Erythroblast (primary cell): ENCODE measurements at regions not wholly inside any gene's neighbourhood (a gene's known extent, or its start where the extent isn't known, plus 50 kb on each side); places are given as distances from the start of the nearest gene placed in this dataset.

ENCODE experiments used
- DNase-seq, 2 experiments: peaks; one replicate each; lab custom pipeline; 2025; lab: John Stamatoyannopoulos, UW
- GATA1 ChIP-seq: IDR thresholded peaks from 2 replicates; pipeline ENCODE4 v1.6.1; 2011; ENCODE audit warnings: low read depth, mild to moderate bottlenecking, control low read depth, low read length, moderate library complexity
- POLR2A ChIP-seq: IDR thresholded peaks from 2 replicates; pipeline ENCODE4 v1.6.1; 2011; ENCODE audit warnings: mild to moderate bottlenecking, low read length

GRCh38 chr5:84685121-84685894 lies 300.6 kb upstream of the EDIL3 start:
- no peak for DNase-seq
- TF ChIP-seq POLR2A = no peak
- TF ChIP-seq GATA1 = no peak

DNA sequence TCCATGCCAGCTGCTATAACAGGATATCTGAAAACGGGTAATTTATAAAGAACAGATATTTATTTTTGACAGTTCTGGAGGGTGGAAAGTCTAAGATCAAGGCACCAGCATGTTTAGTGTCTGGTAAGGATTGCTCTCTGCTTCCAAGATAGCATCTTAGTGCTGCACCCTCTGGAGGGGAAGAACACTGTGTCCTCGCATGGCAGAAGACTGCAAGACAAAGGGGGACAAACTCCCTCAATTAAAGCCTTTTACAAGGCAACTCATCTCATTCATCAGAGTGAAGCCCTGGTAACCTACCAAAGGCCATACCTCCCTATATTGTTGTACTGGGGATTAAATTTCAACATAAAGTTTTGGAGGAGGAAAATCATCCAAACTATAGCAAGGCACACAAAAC lies 298.9 kb upstream of the EDIL3 start:
- DNase-seq = no peak
- TF ChIP-seq POLR2A (no peak), GATA1 (no peak)

DNA sequence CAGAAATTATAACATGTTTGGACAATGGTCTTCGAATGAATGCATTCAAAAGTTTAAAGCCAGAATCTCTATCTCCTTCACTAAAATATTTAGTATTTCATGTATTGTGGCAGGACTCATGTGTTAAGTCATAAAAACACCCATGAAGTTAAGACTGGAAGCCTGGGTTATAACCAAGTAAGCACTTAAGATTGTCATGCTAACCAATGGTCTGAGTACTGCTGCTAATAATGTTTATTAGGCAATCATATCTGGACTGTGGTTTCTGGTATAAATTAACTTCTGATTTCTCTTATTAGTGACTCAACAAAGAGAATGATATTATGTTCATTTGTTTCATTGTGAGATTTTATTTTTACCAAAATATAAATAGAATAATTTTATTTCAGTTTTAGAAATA lies 297.9 kb upstream of the EDIL3 start:
- TF ChIP-seq POLR2A = no peak
- no peak for TF ChIP-seq GATA1
- DNase-seq = no peak

DNA sequence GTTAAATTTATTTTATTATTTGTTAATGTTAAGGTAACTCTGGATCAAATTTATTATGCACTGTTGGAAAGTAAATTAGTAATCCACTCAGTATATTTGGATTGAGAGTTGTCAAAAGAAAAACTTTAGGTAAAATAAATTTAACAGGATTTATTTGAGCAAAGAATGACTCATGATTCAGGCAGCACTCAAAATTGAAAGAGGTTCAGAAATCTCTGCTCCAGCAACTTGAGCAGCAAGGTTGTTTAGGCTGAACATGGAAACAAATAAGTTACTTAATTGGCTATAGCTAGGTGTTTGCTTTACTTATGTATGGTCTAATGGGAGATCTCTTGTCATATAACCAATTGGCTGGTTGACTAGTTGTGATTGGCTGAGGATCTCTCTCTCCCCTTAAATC lies 296.2 kb upstream of the EDIL3 start:
- TF ChIP-seq POLR2A = no peak
- TF ChIP-seq GATA1 = no peak
- DNase-seq = no peak

DNA sequence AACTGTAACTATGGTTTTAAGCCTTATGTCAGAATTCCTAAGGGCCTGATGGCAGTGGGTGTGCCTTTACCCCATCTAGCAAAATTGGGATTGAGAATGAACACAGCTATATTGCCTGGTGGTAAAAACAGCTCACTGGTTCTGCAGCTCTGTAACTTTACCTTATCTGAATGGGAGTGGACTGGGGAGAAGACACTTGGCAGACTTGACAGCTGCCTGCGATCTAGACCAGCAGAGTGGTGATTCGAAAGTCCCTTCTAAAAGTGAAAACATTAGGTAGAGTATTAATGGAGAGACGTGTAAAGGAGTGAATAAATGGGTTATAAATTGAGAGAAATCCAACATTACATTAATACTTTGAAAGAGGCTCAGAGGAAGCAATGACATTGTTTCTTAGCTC lies 289.1 kb upstream of the EDIL3 start:
- TF ChIP-seq POLR2A = no peak
- no peak for TF ChIP-seq GATA1
- DNase-seq = no peak

DNA sequence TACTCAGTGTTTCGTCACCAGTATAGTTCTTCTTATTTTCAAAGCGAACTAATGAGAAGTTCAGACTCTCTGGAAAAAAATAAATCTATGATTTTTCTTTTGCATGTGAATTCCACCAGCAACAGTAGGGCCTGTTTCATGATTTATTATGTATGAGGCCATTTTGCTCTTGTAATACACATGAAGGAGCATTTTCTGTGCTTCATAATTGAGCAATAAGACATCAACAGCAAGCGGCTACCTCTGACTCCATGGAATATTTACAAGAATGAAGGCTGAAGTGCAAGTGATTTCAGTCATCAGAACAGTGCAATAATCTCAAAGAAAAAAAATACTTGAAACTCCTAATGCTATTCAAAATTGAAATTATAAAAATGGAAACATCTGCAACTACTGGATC lies 282.9 kb upstream of the EDIL3 start:
- DNase-seq = no peak
- no peak for TF ChIP-seq GATA1
- TF ChIP-seq POLR2A = no peak

- no peak for DNase-seq
- no peak for TF ChIP-seq GATA1
- no peak for TF ChIP-seq POLR2A
Measured at GRCh38 chr5:84650429-84650828, 265.7 kb upstream of the EDIL3 start.

GRCh38 chr5:84647581-84647980 lies 262.9 kb upstream of the EDIL3 start:
- TF ChIP-seq GATA1 (no peak), POLR2A (no peak)
- DNase-seq = no peak

GRCh38 chr5:84642795-84643194 lies 258.1 kb upstream of the EDIL3 start:
- TF ChIP-seq GATA1 (no peak), POLR2A (no peak)
- no peak for DNase-seq

- no peak for DNase-seq
- no peak for TF ChIP-seq GATA1
- no peak for TF ChIP-seq POLR2A
Measured at GRCh38 chr5:84642324-84642723, 257.6 kb upstream of the EDIL3 start.

DNA sequence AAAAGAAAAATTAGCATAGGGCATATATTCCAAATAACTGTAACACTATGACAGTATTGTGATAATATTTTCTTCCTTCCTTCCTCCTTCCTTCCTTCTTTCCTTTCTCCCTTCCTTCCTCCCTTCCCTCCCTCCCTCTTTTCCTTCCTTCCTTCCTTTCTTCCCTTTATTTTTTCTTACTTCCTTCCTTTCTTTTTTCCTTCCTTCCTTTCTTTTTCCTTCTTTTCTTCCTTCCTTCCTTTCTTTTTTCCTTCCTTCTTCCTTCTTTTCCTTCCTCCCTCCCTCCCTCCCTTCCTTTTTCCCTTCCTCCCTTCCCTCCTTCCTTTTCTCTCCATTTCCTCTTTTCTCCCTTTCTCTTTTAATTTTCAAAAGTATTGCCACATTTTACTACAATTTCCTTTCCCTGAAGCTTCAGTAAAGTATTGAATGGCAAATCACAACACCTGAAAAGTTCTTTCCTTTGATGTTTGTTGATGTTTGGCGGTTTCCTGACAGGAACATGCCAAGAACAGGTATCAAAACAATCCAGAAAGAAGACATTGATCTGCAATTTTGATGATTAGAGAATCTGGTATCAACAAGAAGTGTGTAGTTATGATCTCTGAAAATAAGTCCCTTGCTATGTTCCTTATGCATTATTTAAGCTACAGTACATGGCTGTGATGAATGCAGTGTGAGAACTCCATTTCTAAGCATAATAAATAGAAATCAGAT lies 253.1 kb upstream of the EDIL3 start:
- no peak for TF ChIP-seq POLR2A
- no peak for TF ChIP-seq GATA1
- no peak for DNase-seq

DNA sequence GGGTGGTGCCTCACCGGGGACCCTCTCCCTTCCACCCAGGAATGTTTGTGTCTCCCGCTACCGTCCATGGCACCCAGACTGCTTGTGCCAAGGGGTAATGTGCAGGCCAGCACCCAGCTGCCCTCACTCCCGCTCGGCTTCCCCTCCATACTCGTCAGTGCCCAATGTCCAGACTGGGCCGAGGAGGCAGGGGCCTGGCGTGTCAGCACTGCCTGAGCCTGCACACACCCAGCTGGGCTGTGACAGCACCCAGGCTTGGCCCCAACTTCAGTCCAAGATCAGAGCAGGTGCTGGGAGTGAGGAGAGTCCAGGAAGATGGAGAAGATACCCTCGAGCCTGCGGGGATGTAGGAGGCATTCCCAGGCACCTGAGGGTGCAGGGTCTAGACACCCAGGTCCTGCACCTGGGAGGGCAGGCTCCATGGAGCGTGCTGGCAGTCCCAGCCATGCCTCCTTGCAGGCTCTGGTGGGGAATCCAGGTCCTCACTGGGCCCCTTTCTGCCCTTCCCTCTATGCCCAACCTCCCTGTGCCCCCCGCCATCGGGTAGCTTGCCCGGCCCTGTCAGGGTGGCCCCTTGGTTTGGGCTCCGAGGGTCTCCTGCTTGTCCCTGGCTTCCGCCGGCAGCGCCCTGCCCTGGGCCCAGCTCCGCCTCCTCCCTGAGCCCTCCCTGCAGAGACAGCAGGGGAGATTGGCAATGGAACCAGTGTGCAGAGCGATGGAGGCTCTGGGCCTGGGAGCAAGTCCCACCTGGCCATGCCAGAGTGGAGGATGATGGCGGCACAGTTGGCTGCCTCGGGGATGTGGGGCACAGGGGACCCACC lies 250.8 kb upstream of the EDIL3 start:
- TF ChIP-seq POLR2A = no peak
- no peak for DNase-seq

DNA sequence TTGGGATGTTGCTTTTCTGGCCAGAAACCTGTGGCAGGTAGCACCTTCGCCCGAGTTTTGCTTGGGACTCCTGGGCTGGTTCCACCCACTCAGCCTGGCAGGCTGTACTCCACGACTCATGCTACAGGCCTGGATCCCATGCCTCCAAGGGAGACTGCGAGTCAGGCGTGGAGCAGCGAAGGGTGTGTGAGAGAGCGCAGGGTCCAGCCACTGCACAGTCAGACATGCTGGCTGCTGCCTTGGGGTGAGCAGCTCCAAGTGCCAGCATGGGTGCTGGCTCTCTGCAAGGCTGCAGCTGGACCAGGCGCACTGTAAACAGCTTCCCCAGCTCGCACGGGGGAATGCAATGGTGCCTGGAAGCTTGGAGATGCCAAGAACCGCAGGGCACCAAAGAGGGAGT lies 249.6 kb upstream of the EDIL3 start:
- no peak for TF ChIP-seq GATA1
- no peak for TF ChIP-seq POLR2A
- no peak for DNase-seq

- TF ChIP-seq POLR2A = no peak
- TF ChIP-seq GATA1 = no peak
- no peak for DNase-seq
Measured at GRCh38 chr5:84632418-84632817, 247.7 kb upstream of the EDIL3 start.
